ENCODE measurements at regions not wholly inside any gene's neighbourhood (a gene's known extent, or its start where the extent isn't known, plus 50 kb on each side); places are given as distances from the start of the nearest gene placed in this dataset.

DNA sequence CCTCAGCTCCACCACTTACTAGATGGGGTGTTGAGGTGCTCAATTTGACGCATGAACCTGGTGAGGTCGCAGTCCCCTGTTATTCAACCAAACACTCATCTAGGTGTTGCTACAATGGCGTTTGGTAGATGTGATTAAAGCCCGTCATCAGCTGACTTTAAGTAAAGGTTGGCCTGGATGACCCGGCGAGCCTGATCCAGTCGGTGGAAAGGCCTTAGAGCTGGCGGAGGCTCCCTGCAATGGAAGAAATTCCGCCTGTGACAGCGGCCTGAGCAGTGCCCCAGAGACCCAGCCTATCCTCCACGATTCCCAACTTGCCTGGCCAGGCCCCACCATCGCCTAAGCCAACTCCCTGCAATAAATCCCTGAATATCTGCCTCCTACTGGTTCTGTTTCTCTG, 171.4 kb downstream of the BMP7 start:
- H3K4me3 ChIP-seq: no peak overlapping the region
- H4K20me1 ChIP-seq (ENCODE audit: insufficient read depth, poor library complexity, severe bottlenecking): no peaks in the 10 kb centered on the region
- no peaks in the 10 kb centered on the region for H3K36me3 ChIP-seq (replicated peaks; ENCODE audit: insufficient read depth, low read depth)
- no peaks in the 10 kb centered on the region for H3K9me3 ChIP-seq (ENCODE audit: low read depth)
- no peak for DNase-seq (ENCODE audit: low spot score)
- H3K79me2 ChIP-seq: no peaks in the 10 kb centered on the region
- no peaks in the 10 kb centered on the region for H3K4me1 ChIP-seq (ENCODE audit: insufficient read depth)
- 91% methylated on average over 12 of the region's 12 CpGs for WGBS (ENCODE audit: low lambda C conversion rate, missing lambda C conversion rate)
- no peak overlapping the region for H3K4me2 ChIP-seq
- H2AFZ ChIP-seq: no peak overlapping the region
- H3K27ac ChIP-seq: no peak overlapping the region
- TF ChIP-seq EZH2 (IDR thresholded peaks at IDR 0.05; ENCODE audit: borderline replicate concordance): no peak
- no peak for TF ChIP-seq EZH2phosphoT487 (IDR thresholded peaks at IDR 0.05; ENCODE audit: low read depth, severe bottlenecking, unreplicated experiment)
- TF ChIP-seq, protein P1, sequence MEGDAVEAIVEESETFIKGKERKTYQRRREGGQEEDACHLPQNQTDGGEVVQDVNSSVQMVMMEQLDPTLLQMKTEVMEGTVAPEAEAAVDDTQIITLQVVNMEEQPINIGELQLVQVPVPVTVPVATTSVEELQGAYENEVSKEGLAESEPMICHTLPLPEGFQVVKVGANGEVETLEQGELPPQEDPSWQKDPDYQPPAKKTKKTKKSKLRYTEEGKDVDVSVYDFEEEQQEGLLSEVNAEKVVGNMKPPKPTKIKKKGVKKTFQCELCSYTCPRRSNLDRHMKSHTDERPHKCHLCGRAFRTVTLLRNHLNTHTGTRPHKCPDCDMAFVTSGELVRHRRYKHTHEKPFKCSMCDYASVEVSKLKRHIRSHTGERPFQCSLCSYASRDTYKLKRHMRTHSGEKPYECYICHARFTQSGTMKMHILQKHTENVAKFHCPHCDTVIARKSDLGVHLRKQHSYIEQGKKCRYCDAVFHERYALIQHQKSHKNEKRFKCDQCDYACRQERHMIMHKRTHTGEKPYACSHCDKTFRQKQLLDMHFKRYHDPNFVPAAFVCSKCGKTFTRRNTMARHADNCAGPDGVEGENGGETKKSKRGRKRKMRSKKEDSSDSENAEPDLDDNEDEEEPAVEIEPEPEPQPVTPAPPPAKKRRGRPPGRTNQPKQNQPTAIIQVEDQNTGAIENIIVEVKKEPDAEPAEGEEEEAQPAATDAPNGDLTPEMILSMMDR (IDR thresholded peaks at IDR 0.05; ENCODE audit: poor library complexity): no peak
- no peaks in the 10 kb centered on the region for H3K27me3 ChIP-seq
- no peaks in the 10 kb centered on the region for H3K9me2 ChIP-seq (replicated peaks; ENCODE audit: insufficient read depth)

DNA sequence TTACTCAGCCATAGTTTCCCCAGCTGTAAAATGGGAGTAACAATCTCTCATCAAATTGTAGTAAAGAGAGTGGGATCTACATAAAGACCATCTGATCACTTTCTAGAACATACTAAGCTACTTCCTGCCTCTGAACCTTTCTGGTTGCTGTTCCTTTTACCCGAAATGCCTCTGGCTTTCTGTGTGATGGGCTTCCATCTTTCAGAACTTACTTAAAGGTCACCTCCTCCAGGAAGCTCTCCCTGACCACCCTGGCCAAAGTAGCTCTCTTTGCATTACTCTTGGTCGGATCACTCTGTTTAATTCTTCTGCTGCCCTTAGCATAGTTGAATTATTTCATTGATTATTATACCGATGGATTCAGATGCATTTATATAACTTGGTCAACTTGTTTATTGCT, 171.0 kb downstream of the BMP7 start:
- H2AFZ ChIP-seq: no peak overlapping the region
- H3K4me2 ChIP-seq: no peak overlapping the region
- H3K4me3 ChIP-seq: no peak overlapping the region
- no peaks in the 10 kb centered on the region for H3K9me2 ChIP-seq (replicated peaks; ENCODE audit: insufficient read depth)
- H4K20me1 ChIP-seq (ENCODE audit: insufficient read depth, poor library complexity, severe bottlenecking): no peaks in the 10 kb centered on the region
- H3K9me3 ChIP-seq (ENCODE audit: low read depth): no peaks in the 10 kb centered on the region
- H3K79me2 ChIP-seq: no peaks in the 10 kb centered on the region
- WGBS (ENCODE audit: low lambda C conversion rate, missing lambda C conversion rate): 91% methylated on average over 3 of the region's 3 CpGs
- H3K4me1 ChIP-seq (ENCODE audit: insufficient read depth): no peaks in the 10 kb centered on the region
- no peak overlapping the region for H3K27ac ChIP-seq
- H3K27me3 ChIP-seq: no peaks in the 10 kb centered on the region
- no peak for DNase-seq (ENCODE audit: low spot score)
- no peaks in the 10 kb centered on the region for H3K36me3 ChIP-seq (replicated peaks; ENCODE audit: insufficient read depth, low read depth)
- TF ChIP-seq EZH2 (IDR thresholded peaks at IDR 0.05; ENCODE audit: borderline replicate concordance): no peak
- TF ChIP-seq, protein P1 (IDR thresholded peaks at IDR 0.05; ENCODE audit: poor library complexity): no peak

DNA sequence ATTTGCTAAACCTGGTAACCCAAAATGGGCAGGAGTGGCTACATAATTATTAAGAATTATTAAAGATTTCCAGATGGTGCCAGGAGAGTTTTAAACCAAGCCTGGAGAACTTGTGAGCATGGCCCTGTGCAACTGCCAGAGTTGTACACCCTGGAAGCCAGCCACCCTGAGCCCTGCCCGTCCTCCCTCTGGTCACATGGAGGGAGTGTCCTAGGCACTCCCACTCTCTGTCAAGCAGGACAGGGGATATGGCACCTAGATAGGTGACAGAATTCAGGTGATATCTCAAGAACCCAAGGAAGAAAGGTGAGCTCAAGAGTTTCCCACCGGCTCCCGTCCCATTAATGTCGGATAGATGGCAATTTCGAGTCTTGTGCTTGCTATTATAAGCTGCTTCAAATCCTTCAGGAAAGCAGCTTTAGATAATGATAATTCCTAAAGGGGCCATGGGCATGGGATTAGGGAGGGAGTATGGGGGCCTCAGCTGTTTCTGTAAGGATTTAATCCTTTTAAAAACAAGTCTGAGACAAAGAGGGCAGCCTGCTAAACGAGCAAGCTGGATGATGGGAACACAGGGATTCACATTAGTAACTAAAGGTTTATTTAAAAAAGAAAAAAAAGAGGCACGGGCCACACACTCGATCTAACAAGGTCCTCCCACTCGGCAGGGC, 169.1 kb downstream of the BMP7 start:
- H3K27ac ChIP-seq: no peak overlapping the region
- H3K36me3 ChIP-seq (replicated peaks; ENCODE audit: insufficient read depth, low read depth): no peaks in the 10 kb centered on the region
- no peaks in the 10 kb centered on the region for H3K4me1 ChIP-seq (ENCODE audit: insufficient read depth)
- no peaks in the 10 kb centered on the region for H3K9me3 ChIP-seq (ENCODE audit: low read depth)
- H2AFZ ChIP-seq: no peak overlapping the region
- no peak for TF ChIP-seq EZH2 (IDR thresholded peaks at IDR 0.05; ENCODE audit: borderline replicate concordance)
- TF ChIP-seq EZH2phosphoT487 (IDR thresholded peaks at IDR 0.05; ENCODE audit: low read depth, severe bottlenecking, unreplicated experiment): no peak
- TF ChIP-seq, protein P1 (IDR thresholded peaks at IDR 0.05; ENCODE audit: poor library complexity): no peak
- WGBS (ENCODE audit: low lambda C conversion rate, missing lambda C conversion rate): 36% methylated on average over 9 of the region's 9 CpGs
- H3K9me2 ChIP-seq (replicated peaks; ENCODE audit: insufficient read depth): no peaks in the 10 kb centered on the region
- H3K79me2 ChIP-seq: no peaks in the 10 kb centered on the region
- no peak overlapping the region for H3K4me3 ChIP-seq
- no peaks in the 10 kb centered on the region for H3K27me3 ChIP-seq
- H4K20me1 ChIP-seq (ENCODE audit: insufficient read depth, poor library complexity, severe bottlenecking): no peaks in the 10 kb centered on the region
- DNase-seq (ENCODE audit: low spot score): no peak
- H3K4me2 ChIP-seq: peak overlapping the region; percentile 11
